GM12874 (cell line): ENCODE measurements at regions not wholly inside any gene's neighbourhood (a gene's known extent, or its start where the extent isn't known, plus 50 kb on each side); places are given as distances from the start of the nearest gene placed in this dataset.

ENCODE experiments used
- CTCF ChIP-seq: IDR thresholded peaks from 2 replicates; pipeline ENCODE4 v1.5.1; 2011; ENCODE audit warnings: low read depth, mild to moderate bottlenecking, control low read depth, low read length, moderate library complexity; ENCODE audit not compliant: insufficient read depth

DNA sequence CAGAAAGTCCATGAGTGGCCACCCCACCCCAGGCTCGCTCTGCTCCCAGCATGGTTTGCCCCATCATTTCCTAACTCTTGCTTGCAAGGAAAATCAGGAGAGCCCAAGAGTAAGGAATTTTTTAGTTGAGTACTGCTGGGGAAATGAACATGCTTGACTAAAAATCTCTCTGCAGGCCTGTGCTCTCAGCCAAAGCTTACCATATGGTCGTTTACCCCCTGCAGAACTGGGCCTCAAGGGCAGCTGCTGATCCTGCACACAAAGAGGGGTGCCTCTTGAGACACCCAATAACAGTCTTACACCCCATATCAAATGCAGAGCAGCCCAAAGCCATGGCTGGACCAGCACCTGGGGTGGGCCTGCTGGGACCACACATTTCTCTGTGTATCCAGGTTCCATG is 183.2 kb downstream of the CXCL12 start:
- no peak for TF ChIP-seq CTCF

GRCh38 chr10:44201011-44201410 is 183.9 kb downstream of the CXCL12 start:
- no peak for TF ChIP-seq CTCF

DNA sequence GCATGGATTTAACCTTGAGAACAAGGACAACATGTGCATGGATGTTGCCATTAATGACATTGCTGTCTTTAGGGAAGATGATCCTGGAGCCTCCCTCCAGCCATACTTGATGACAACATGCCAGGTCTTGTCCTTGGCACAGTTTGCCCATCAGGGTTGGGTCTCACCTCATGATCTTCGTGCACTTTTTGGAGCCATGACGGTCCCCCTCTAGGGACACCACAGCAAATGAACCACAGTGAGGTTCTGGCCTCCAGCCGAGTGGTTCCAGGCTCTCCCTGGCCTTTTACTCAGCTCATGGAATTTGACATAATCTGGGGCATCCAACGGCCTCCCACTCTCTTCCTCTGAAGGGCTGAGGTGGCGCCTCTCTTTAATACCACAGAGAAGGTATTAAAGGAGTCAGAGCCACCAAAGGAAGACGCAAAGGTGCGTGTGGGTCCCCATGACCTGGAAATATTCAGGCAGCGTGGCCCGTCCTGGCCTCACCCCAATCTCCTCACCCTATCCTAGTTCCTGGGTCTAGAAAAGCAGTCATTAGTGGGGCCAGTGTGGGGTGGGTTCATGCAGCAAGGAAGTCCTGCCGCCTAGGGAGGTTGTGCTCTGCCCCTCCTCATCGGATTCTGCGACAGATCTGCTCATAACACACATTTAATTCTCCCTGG is 184.8 kb downstream of the CXCL12 start:
- no peak for TF ChIP-seq CTCF

DNA sequence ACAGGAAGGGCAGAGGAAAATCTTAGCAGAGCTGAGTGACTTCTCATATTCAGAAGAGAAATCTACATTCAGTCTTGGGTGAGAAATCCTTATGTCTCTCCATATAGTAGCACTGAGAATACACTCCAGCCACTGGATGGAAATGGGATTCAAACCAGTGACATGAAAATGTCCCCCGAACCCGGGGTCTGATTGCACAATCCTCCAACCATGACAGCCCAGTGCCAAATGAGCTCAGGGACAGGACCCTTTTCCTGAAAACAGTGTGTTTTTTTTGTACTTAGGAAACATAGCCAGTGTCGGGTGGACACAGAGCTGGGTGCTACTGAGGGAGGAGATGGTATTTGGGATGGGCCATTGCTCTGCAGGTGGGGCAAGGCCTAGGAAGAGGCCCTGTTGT is 185.6 kb downstream of the CXCL12 start:
- TF ChIP-seq CTCF, result no peak

DNA sequence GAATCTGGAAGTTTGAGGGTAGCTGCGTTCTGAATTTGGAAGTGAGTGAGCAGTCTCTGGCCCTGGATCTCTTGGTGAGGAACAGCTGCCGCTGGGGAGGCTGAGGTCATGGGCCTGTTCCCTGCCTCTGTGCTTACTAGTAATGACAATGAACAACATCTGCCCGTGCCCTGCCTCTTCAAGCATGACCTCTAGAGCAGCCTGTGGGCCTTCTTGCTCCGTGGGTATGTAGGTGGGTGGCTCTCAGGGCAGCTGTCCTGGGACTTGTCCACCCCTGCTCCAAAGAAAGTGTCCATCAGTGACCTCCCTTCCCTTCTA is 186.2 kb downstream of the CXCL12 start:
- TF ChIP-seq CTCF, result no peak

- TF ChIP-seq CTCF, result no peak
These were observed 186.7 kb downstream of the CXCL12 start for GRCh38 chr10:44198096-44198779.

GRCh38 chr10:44197646-44198045 is 187.3 kb downstream of the CXCL12 start:
- no peak for TF ChIP-seq CTCF
